ENCODE measurements at regions not wholly inside any gene's neighbourhood (a gene's known extent, or its start where the extent isn't known, plus 50 kb on each side); places are given as distances from the start of the nearest gene placed in this dataset.

DNA sequence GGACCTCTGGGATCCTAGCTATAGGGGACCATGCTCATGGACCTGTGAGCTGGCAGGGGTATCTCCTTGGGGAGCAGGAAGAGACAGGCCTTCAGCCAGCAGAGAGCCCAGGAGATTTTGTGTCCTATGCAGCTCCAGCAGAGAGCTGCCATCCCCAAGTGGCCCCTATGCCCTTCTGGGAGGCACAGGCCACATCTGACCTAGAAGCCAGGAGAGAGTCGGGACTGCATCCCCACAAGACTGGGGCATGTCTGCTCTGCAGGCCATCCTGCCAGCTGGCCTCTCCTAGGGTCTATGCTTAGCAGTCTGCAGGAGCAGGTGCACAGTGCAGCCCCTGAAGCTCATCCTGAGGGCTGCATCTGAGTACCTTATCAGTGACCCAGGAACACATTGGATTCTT, 279.5 kb downstream of the KIF2B start:
- ATAC-seq (no peak), DNase-seq (no peak)
- no peaks in the 10 kb centered on the region for H3K9me3 ChIP-seq (ENCODE audit: control insufficient read depth, low read length)
- H3K27me3 ChIP-seq (ENCODE audit: control insufficient read depth, insufficient read depth) = no peaks in the 10 kb centered on the region
- no peak overlapping the region for H3K4me3 ChIP-seq (ENCODE audit: low read length)
- 73% methylated on average over 1 of the region's 1 CpG for WGBS
- no peak overlapping the region for H3K27ac ChIP-seq (ENCODE audit: low read length)
- intact Hi-C loops (cut with DNase I) = no loop called here
- H3K4me1 ChIP-seq (ENCODE audit: control insufficient read depth, insufficient read depth, low read length) = no peaks in the 10 kb centered on the region

DNA sequence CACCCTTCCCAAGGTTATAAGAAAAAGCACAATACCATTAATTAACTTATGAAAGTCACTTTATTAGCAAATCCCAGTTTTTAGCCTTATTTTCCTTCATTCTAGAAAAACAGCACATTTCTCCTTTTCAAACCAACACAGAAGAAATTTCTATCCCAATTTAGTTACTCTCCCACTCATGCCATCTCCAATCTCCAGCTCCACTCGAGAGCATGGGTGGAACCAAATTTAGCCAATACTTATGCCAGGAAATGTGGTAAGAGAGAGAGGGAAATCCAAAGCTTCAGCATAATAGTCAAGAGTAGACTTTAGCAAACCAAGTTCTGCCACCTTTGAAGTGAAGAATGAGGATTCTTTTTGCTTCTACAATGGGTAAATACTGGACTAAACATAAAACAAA, 288.8 kb downstream of the KIF2B start:
- Histone ChIP-seq H3K9me3 (ENCODE audit: control insufficient read depth, low read length) (no peaks in the 10 kb centered on the region), H3K4me3 (ENCODE audit: low read length) (no peak overlapping the region), H3K27ac (ENCODE audit: low read length) (no peak overlapping the region), H3K4me1 (ENCODE audit: control insufficient read depth, insufficient read depth, low read length) (no peaks in the 10 kb centered on the region), H3K27me3 (ENCODE audit: control insufficient read depth, insufficient read depth) (no peaks in the 10 kb centered on the region)
- DNase-seq (no peak), ATAC-seq (no peak)
- intact Hi-C loops (cut with DNase I) = loop anchor here in 1 of 4 donors (10.0 kb wide), 1 partner anchor 53 kb away; no protein-coding TSS in a partner anchor
- WGBS = 33% methylated on average over 1 of the region's 1 CpG

DNA sequence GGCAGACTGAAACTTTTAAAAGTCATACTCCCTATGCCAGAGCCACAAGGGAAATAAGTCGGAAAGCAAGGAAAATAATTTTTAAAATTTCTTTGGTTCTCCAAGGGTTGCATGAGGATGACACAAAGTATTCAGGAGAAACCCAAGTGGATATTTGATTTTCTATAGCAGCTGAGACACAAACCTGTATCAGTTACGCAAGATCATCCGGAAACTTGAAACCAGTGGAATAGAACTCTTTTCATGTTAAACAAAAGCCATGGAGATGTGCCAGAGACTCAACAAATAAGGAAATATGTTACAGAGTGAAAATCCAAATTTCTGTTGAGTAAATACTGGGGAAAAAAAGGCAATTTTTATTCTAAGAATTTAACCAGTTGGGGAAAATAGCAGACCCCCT, 294.7 kb downstream of the KIF2B start:
- H3K4me1 ChIP-seq (ENCODE audit: control insufficient read depth, insufficient read depth, low read length) = no peaks in the 10 kb centered on the region

DNA sequence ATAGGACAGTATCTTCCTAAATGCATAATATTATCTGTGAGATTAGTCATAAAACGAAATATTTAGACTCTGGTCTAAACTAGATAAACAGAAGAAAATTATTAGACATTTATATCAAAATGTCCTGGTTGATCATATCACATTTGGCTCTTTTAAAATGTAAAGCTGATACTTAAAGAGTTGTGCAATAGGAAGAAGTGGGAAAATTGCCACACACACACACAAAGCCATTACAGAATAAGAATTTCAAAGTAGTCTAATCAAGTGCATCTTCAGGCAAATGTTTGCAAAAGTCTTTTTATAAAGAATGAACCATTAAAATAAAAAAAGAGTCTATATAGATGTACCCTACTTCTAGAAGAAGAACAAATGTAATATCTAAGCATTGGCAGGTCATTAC, 301.7 kb downstream of the KIF2B start:
- DNase-seq (no peak), ATAC-seq (no peak)
- no peak overlapping the region for H3K4me3 ChIP-seq (ENCODE audit: low read length)
- H3K4me1 ChIP-seq (ENCODE audit: control insufficient read depth, insufficient read depth, low read length) = no peaks in the 10 kb centered on the region
- H3K27ac ChIP-seq (ENCODE audit: low read length) = no peak overlapping the region
- 15% methylated on average over 1 of the region's 1 CpG for WGBS
- no peaks in the 10 kb centered on the region for H3K9me3 ChIP-seq (ENCODE audit: control insufficient read depth, low read length)
- intact Hi-C loops (cut with DNase I) = no loop called here
- H3K27me3 ChIP-seq (ENCODE audit: control insufficient read depth, insufficient read depth) = no peaks in the 10 kb centered on the region

More for the DNA sequence above, 294.7 kb downstream of the KIF2B start:
- H3K4me3 ChIP-seq (ENCODE audit: low read length) = no peak overlapping the region
- no peak overlapping the region for H3K27ac ChIP-seq (ENCODE audit: low read length)
- intact Hi-C loops (cut with DNase I) = loop anchor here in 1 of 4 donors (10.0 kb wide), 1 partner anchor 47 kb away; no protein-coding TSS in a partner anchor
- 85% methylated on average over 3 of the region's 3 CpGs for WGBS
- no peak for ATAC-seq
- no peaks in the 10 kb centered on the region for H3K9me3 ChIP-seq (ENCODE audit: control insufficient read depth, low read length)
- DNase-seq = no peak
- H3K27me3 ChIP-seq (ENCODE audit: control insufficient read depth, insufficient read depth) = no peaks in the 10 kb centered on the region

DNA sequence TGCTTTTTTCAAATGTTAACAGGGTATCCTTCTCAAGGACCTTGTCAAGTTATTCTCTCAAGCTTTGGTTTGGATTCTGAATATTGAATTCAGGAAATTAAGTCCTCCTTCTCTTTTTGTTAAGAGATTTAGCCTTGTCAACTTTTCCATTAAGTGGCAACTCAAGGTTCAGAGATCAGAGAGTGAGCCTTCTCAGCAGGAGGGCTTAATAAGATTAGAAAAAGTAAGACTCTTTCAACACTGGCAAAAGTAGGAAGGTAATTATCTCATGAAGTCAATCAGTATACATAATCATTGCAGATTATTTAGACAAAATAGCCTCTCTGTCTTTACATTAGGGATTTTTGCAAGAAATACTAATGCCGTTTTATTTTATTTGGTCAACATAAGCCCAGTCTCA, 330.7 kb downstream of the KIF2B start:
- no peaks in the 10 kb centered on the region for H3K9me3 ChIP-seq (ENCODE audit: control insufficient read depth, low read length)
- ATAC-seq (no peak), DNase-seq (no peak)
- intact Hi-C loops (cut with DNase I) = no loop called here
- H3K27ac ChIP-seq (ENCODE audit: low read length) = no peak overlapping the region
- H3K4me3 ChIP-seq (ENCODE audit: low read length) = no peak overlapping the region
- no peaks in the 10 kb centered on the region for H3K27me3 ChIP-seq (ENCODE audit: control insufficient read depth, insufficient read depth)
- no peaks in the 10 kb centered on the region for H3K4me1 ChIP-seq (ENCODE audit: control insufficient read depth, insufficient read depth, low read length)
- WGBS = 84% methylated on average over 1 of the region's 1 CpG

DNA sequence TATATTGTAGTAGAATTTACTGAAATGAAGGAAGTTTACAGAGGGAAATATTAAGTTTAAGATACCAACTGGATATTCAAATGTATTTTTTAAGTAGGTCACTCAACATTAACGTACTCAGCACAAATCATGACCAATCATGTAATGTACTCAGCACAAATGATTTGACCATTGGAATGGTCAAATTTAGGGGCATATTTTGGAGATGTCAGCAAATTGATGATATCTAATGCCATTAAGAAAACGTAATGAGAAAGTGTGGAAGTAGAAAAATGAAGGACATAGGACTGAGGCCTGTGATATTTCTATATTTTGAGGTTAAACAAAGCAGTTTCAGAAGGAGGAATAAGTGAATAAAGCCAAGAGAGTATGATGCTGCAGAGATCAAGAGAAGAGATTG, 334.8 kb downstream of the KIF2B start:
- H3K27me3 ChIP-seq (ENCODE audit: control insufficient read depth, insufficient read depth) = no peaks in the 10 kb centered on the region
- no peak for ATAC-seq
- intact Hi-C loops (cut with DNase I) = no loop called here
- DNase-seq = no peak
- H3K4me3 ChIP-seq (ENCODE audit: low read length) = no peak overlapping the region
- no peaks in the 10 kb centered on the region for H3K9me3 ChIP-seq (ENCODE audit: control insufficient read depth, low read length)
- no peak overlapping the region for H3K27ac ChIP-seq (ENCODE audit: low read length)
- 65% methylated on average over 2 of the region's 2 CpGs for WGBS
- H3K4me1 ChIP-seq (ENCODE audit: control insufficient read depth, insufficient read depth, low read length) = no peaks in the 10 kb centered on the region

DNA sequence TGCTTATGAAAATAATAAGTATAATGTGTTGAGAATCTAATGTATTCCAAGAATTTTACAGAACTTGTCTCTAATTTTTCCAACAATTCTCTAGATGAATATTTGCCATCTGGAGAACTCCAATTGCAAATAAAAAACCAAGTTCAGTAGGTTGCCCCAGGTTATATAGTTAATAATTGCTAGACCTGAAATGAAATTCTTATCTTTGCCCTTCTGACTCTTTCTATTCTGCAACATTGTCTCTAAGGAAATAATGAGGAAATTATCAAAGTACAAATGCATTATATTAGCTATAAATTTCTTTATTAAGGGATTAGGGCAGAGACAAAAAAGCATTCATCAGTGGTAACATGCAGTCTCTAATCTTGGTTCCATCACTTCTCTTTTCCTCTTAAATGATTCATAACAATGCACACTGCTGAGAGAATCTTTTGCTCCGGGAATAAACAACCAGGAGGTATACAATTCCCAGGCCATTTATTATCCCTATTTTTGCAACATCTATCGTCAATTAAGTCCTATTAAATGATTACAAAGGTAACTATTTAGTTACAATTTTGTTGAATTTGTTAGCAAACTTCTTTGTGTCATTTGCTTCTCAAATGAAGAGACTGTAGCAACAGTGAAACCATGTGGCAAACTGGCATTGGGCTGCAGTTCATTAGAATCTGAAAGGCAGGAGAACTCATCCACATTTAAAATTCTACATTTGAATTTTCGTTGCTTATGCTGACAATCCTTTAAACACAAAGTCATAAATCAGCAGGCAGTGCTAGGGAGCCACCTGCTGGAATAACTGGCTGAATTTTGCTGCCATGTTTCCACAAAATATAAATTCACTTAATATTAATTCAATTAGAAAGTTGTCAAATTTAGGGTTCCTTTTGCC, 349.6 kb downstream of the KIF2B start:
- intact Hi-C loops (cut with DNase I) = no loop called here
- ATAC-seq = no peak

DNA sequence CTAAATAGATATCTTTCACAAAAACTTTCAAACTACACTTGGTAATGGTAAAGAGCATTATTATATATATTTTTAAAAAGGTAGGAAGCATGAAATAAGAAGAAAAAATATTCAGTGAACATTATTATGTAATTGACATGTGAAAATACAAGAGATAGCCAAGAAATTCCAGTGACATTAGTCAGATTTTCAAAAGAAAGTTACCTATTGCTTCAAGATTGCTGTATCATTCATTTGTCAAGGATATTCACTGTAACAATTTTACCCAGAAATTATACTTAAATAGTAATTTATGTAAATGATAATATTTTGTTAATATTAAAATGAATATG, 350.2 kb downstream of the KIF2B start:
- ATAC-seq (no peak), DNase-seq (no peak)
- H3K27me3 ChIP-seq (ENCODE audit: control insufficient read depth, insufficient read depth) = no peaks in the 10 kb centered on the region
- intact Hi-C loops (cut with DNase I) = no loop called here
- H3K9me3 ChIP-seq (ENCODE audit: control insufficient read depth, low read length) = no peaks in the 10 kb centered on the region
- H3K4me3 ChIP-seq (ENCODE audit: low read length) = no peak overlapping the region
- no peak overlapping the region for H3K27ac ChIP-seq (ENCODE audit: low read length)
- no peaks in the 10 kb centered on the region for H3K4me1 ChIP-seq (ENCODE audit: control insufficient read depth, insufficient read depth, low read length)

More for the DNA sequence above, 349.6 kb downstream of the KIF2B start:
- no peaks in the 10 kb centered on the region for H3K27me3 ChIP-seq (ENCODE audit: control insufficient read depth, insufficient read depth)
- no peaks in the 10 kb centered on the region for H3K9me3 ChIP-seq (ENCODE audit: control insufficient read depth, low read length)
- no peak overlapping the region for H3K27ac ChIP-seq (ENCODE audit: low read length)
- H3K4me1 ChIP-seq (ENCODE audit: control insufficient read depth, insufficient read depth, low read length) = no peaks in the 10 kb centered on the region
- WGBS = 22% methylated on average over 3 of the region's 3 CpGs
- no peak for DNase-seq
- no peak overlapping the region for H3K4me3 ChIP-seq (ENCODE audit: low read length)

DNA sequence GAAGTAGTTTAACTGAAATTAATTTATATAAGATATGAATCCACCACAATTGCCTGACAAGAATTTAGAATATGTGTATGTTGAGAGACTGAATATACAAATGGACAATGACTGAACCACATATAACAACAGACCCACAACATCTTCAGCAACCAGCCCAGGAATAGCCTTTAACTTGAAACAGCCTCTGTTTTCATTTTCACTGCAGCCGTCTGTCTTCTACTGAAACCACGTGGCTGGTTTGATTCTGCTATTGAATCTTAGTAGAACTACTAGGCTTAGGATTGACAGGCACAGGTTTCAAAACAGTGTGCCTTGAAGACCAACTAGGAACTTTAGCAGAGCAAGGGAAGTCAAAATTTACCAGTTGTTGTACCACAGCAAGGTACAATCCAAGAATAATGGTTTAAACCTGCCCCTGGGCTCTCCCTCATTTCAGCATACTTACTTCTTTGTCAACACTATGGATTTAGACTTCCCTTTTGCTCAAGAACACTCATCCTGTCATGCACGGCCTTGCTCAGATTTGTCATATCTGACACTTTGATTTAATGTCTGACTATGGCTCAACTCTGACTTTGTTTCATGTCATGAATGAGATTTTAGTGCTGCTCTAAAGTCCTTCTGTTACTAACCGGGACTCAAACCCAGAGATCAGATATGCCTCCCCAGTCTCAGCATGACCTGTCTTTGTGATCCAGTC, 355.0 kb downstream of the KIF2B start:
- Histone ChIP-seq H3K4me3 (ENCODE audit: low read length) (no peak overlapping the region), H3K27me3 (ENCODE audit: control insufficient read depth, insufficient read depth) (no peaks in the 10 kb centered on the region), H3K4me1 (ENCODE audit: control insufficient read depth, insufficient read depth, low read length) (no peaks in the 10 kb centered on the region), H3K27ac (ENCODE audit: low read length) (no peak overlapping the region), H3K9me3 (ENCODE audit: control insufficient read depth, low read length) (no peaks in the 10 kb centered on the region)
- ATAC-seq (no peak), DNase-seq (no peak)
- WGBS = 74% methylated on average over 4 of the region's 4 CpGs
- intact Hi-C loops (cut with DNase I) = no loop called here

DNA sequence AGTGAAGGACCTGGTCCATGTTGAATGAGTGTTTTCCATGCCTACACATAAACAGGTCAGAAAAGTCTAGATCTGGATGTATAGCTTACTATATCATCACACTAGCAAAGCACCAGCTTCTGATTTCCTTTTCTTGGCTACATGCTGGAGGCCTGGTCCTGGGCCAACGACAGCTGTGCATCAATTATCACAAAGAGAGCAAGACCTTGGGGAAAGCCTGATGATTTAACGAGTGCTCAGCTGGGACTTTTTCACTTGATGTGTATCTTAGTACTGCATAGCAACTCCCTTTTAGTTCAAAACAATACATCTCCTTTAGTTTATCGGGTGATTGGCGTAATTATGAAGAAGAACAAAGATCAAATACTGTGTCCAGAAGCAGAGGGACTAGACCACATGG, 358.2 kb downstream of the KIF2B start:
- H3K27ac ChIP-seq (ENCODE audit: low read length) = no peak overlapping the region

DNA sequence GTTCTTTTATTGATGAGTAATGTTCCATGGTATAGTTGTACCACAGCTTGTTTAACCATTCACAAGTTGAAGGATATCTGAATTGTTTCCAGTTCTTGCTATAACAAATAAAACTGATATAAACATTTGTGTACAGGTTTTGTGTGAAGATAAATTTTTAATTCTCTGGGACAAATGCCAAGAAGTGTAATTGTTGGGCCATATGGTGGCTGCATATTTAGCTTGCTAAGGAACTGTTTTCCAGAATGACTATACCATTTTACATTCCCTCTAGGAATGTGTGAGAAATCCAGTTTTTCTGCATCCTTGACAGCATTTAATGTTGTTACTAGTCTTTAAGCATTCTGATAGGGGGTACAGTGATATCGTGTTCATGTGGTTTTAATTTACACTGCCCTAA, 368.5 kb downstream of the KIF2B start:
- ATAC-seq (no peak), DNase-seq (no peak)
- intact Hi-C loops (cut with DNase I) = no loop called here
- Histone ChIP-seq H3K27me3 (ENCODE audit: control insufficient read depth, insufficient read depth) (no peaks in the 10 kb centered on the region), H3K4me1 (ENCODE audit: control insufficient read depth, insufficient read depth, low read length) (no peaks in the 10 kb centered on the region), H3K4me3 (ENCODE audit: low read length) (no peak overlapping the region), H3K27ac (ENCODE audit: low read length) (no peak overlapping the region), H3K9me3 (ENCODE audit: control insufficient read depth, low read length) (no peaks in the 10 kb centered on the region)
- 78% methylated on average over 1 of the region's 1 CpG for WGBS

More for the DNA sequence above, 358.2 kb downstream of the KIF2B start:
- DNase-seq (no peak), ATAC-seq (no peak)
- WGBS = 35% methylated on average over 4 of the region's 4 CpGs
- Histone ChIP-seq H3K27me3 (ENCODE audit: control insufficient read depth, insufficient read depth) (no peaks in the 10 kb centered on the region), H3K4me1 (ENCODE audit: control insufficient read depth, insufficient read depth, low read length) (no peaks in the 10 kb centered on the region), H3K4me3 (ENCODE audit: low read length) (no peak overlapping the region), H3K9me3 (ENCODE audit: control insufficient read depth, low read length) (no peaks in the 10 kb centered on the region)
- intact Hi-C loops (cut with DNase I) = no loop called here

Measured in right cardiac atrium (tissue), 5 donors.